TTC549 (cell line): ENCODE measurements at regions not wholly inside any gene's neighbourhood (a gene's known extent, or its start where the extent isn't known, plus 50 kb on each side); places are given as distances from the start of the nearest gene placed in this dataset.
"Not testable (repeated sequence)": the region's sequence is repeated elsewhere in the genome, so short reads cannot be mapped to it uniquely, and the experiment has no call there.

ENCODE experiments used
- FAIRE-seq: peaks from 2 replicates; lab custom pipeline; 2012; peaks lifted over from hg19 to GRCh38; lab: Jason Lieb, UNC

GRCh38 chr1:188762166-188762743, 1715.4 kb downstream of the BRINP3 start:
- no peak for FAIRE-seq

- peak; percentile 33 for FAIRE-seq
These were observed 1714.1 kb downstream of the BRINP3 start for GRCh38 chr1:188763541-188763940.

GRCh38 chr1:188769181-188769580, 1708.5 kb downstream of the BRINP3 start:
- no peak for FAIRE-seq

- no peak for FAIRE-seq
These were observed 1707.7 kb downstream of the BRINP3 start for GRCh38 chr1:188769936-188770335.

- no peak for FAIRE-seq
These were observed 1699.1 kb downstream of the BRINP3 start for GRCh38 chr1:188778578-188778977.

GRCh38 chr1:188782220-188782841, 1695.3 kb downstream of the BRINP3 start:
- peak; percentile 97 for FAIRE-seq

- no peak for FAIRE-seq
These were observed 1682.7 kb downstream of the BRINP3 start for GRCh38 chr1:188794969-188795368.

GRCh38 chr1:188812153-188812552, 1665.5 kb downstream of the BRINP3 start:
- FAIRE-seq, result not testable (repeated sequence)

GRCh38 chr1:188812836-188813573, 1664.7 kb downstream of the BRINP3 start:
- not testable (repeated sequence) for FAIRE-seq

- no peak for FAIRE-seq
These were observed 1659.8 kb downstream of the BRINP3 start for GRCh38 chr1:188817814-188818213.

- FAIRE-seq, result no peak
These were observed 1655.4 kb downstream of the BRINP3 start for GRCh38 chr1:188822248-188822647.

GRCh38 chr1:188825471-188825870, 1652.2 kb downstream of the BRINP3 start:
- no peak for FAIRE-seq

- no peak for FAIRE-seq
These were observed 1650.9 kb downstream of the BRINP3 start for GRCh38 chr1:188826800-188827199.

GRCh38 chr1:188827400-188827799, 1650.3 kb downstream of the BRINP3 start:
- FAIRE-seq, result no peak

GRCh38 chr1:188841111-188841696, 1636.5 kb downstream of the BRINP3 start:
- FAIRE-seq, result not testable (repeated sequence)

- FAIRE-seq, result no peak
These were observed 1631.2 kb downstream of the BRINP3 start for GRCh38 chr1:188846468-188846867.

- FAIRE-seq, result no peak
These were observed 1620.1 kb downstream of the BRINP3 start for GRCh38 chr1:188857526-188858087.

- no peak for FAIRE-seq
These were observed 1610.0 kb downstream of the BRINP3 start for GRCh38 chr1:188867614-188868013.

- FAIRE-seq, result no peak
These were observed 1606.5 kb downstream of the BRINP3 start for GRCh38 chr1:188871164-188871563.

- no peak for FAIRE-seq
These were observed 1605.3 kb downstream of the BRINP3 start for GRCh38 chr1:188872376-188872775.

GRCh38 chr1:188877668-188878067, 1600.0 kb downstream of the BRINP3 start:
- peak; percentile 52 for FAIRE-seq

GRCh38 chr1:188888386-188888785, 1589.3 kb downstream of the BRINP3 start:
- no peak for FAIRE-seq

- no peak for FAIRE-seq
These were observed 1588.5 kb downstream of the BRINP3 start for GRCh38 chr1:188889166-188889565.
